ENCODE measurements at regions not wholly inside any gene's neighbourhood (a gene's known extent, or its start where the extent isn't known, plus 50 kb on each side); places are given as distances from the start of the nearest gene placed in this dataset.
"Not testable (repeated sequence)": the region's sequence is repeated elsewhere in the genome, so short reads cannot be mapped to it uniquely, and the experiment has no call there.

DNA sequence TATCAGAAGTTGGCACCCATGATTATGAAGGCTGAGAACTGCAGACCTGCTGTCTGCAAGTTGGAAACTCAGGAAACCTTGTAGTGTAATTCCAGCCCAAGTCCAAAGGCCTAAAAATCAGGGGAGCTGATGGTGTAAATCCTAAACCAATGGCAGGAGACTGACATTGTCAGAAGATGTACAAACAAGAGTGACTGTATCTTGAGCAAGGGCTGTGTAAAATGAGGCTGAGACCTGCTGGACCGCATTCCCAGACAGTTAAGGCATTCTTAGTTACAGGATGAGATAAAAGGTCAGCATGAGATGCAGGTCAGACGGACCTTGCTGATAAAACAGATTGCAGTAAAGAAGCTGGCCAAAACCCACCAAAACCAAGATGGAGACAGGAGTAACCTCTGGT lies 147.7 kb downstream of the COG6 start:
- intact Hi-C loops (cut with DNase I): no loop called here
- no peak for DNase-seq (ENCODE audit: missing footprints)
- ATAC-seq: no peak

DNA sequence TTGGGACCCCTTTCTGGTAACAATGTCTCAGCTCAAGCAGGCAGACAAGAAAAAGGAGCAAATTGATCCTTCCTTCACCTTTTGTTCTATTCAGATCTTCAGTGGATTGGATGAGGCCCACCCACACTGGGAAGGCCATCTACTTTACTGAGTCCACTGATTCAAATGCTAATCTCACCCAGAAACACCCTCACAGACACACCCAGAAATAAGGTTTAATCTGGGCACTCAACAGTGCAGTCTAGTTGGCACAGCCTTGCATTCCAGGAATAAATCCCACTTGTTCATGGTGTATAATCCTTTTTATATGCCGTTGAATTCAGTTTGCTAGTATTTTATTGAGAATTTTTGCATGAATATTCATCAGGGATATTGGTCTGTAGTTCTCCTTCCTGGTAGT lies 148.4 kb downstream of the COG6 start:
- ATAC-seq: no peak

DNA sequence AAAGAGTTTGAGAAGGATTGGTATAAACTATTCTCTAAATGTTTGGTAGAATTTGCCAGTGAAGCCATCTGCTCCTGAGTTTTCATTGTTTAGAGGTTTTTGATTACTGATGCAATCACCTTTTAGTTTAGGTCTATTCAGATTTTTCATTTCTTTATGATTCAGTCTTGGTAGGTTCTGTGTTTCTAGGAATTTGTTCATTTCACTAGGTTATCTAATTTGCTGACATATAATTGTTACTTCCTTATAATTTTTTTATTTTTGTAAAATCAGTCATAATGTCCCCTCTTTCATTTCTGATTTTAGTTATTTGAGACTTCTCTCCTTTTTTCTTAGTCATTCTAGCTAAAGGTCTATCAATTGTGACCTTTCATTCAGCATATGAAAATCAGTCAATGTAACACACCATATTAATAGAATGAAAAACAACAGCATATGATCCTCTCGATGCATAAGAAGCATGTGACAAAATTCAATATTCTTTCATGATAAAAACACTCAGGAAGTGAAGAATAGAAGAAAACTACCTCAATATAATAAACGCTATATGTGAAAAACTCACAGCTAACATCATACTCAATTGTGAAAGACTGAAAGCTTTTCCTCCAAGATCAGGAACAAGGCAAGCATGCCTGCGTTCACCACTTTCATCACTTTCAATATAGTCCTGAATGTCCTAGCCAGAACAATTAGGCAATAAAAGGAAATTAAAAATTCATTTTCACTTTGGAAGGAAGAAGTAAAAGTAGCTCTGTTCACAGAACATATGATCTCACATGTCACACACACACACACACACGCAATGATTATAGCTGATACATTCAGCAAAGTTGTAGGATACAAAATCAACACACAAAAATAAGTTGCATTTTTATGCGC lies 149.1 kb downstream of the COG6 start:
- ATAC-seq (no peak), DNase-seq (ENCODE audit: missing footprints) (no peak)
- intact Hi-C loops (cut with DNase I): no loop called here

More for the DNA sequence above, 148.4 kb downstream of the COG6 start:
- no peak for DNase-seq (ENCODE audit: missing footprints)
- intact Hi-C loops (cut with DNase I): no loop called here

DNA sequence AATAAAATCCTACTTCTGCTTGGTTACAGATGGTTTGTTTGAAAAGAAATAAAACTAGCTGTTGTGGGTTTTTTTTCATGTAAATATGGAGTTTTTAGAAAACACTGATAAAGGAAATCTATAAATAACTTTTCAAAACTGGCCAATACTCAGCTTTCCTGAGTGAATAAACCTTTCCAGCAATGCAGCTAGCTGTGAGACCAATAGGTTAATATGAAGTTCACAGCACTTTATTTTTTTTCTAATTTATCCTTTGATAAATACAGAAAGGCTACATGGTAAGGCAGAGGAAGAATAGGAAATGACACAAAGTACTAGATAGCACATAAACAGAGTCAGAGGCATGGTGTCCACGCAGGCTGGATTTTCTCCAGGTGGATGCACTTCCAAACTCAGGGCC lies 154.0 kb downstream of the COG6 start:
- ATAC-seq (no peak), DNase-seq (ENCODE audit: missing footprints) (no peak)
- intact Hi-C loops (cut with DNase I): no loop called here

DNA sequence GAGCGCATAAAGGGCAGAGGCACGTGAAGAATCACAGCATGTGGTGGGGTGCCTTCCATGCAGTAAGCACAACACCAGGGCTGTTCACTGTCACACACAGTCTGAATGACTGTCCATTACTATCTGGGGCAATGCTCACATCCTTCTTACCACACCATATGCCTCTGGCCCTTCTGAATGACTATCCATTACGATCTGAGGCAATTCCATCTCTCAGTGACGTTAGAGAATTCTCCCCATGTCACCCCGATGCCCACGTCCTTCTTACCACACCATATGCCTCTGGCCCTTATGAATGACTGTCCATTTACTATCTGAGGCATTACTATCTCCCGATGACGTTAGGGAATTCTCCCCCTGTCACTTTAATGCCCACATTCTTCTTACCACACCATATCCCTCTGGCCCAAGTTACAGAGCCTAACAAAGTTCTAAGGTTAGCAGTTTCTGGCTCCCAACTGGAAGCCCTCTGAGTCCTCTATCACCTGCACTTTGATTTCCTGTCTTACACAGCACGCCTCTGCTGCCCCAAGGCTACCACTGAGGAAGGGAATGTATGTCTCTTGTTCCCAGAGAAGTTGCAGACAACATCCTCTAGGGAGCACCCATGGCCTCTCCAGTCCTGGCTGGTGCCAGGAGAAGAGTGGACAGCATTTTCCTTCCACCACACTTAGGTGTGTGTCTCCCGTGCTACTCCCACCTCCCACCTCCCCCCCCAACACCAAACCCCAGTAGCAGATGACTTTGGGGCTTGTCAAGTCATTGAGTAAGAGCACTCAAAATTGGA lies 154.8 kb downstream of the COG6 start:
- DNase-seq (ENCODE audit: missing footprints): no peak
- no peak for ATAC-seq
- intact Hi-C loops (cut with DNase I): no loop called here

DNA sequence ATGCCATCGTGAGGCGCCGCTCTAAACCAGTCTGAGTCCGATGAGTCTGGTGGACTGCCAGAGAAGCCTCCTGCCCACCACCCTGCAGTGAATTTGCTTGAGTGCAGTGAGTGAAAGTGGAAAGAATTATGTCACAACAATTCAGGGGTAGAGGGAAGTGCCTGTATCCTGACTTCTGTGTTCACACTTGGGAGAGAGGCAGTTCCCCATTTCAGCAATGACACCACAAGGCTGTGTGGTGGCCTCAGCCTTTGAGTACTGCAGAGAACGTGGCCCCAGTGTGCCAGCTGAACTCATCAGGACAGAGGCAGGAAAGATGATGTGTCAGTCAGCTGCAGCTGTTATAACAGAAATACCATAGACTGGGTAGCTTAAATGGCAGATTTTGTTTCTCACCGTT lies 155.6 kb downstream of the COG6 start:
- ATAC-seq: no peak
- intact Hi-C loops (cut with DNase I): no loop called here
- DNase-seq (ENCODE audit: missing footprints): no peak

DNA sequence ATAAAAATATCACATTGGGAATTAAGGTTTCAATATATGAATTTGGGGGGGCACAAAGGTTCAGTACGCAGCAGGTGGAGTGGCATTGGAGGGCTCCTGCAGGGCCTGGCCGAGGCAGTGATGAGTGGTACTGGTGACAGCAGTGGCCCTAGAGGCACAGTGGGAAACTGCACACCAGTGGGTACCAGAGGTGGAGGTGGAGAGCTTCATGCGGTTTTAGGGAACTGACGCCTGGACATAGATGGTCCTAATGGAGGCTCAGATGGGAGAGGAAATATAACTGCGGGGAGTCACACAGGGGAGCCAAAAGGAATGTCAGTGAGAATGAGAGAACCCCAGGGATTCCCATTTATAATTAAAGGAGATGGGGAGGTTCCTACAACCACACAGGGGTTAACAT lies 156.2 kb downstream of the COG6 start:
- no peak for ATAC-seq
- DNase-seq (ENCODE audit: missing footprints): no peak

DNA sequence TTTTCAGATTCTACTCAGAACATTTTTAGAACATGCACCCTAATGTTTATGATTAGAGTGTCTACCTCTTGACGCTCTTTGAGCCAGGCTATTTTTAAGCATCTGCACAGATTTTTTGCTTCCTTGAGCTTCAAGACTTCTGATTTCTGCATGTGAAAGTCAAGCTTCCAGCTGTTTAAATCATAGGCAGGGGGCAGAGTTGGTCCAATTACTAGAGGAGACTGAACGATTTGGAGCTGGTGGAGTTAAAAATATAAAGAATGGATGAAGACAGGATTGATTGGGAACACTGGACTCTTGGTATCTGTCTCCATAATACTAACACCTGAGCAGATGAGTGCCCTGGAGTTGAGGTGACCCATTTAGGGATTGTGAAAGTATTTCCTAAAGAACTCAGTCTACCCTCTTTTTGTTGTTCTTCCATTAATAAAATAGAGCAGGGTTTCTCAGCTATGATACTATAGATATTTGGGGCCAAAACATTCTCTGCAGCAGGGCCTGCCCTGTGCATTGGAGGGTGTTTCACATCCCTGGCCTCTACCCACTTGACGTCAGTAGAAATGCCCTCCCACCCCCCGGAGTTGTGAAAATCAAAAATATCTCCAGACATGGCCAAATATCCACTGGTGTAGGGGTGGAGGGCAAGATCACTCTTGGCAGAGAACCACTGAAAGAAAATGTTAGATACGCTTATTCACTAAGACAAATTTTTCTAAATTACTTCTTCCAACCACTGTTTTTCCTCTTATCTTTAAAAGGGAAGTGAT lies 160.1 kb downstream of the COG6 start:
- intact Hi-C loops (cut with DNase I): no loop called here
- no peak for DNase-seq (ENCODE audit: missing footprints)
- peak; percentile 57 for ATAC-seq

More for the DNA sequence above, 156.2 kb downstream of the COG6 start:
- intact Hi-C loops (cut with DNase I): no loop called here

DNA sequence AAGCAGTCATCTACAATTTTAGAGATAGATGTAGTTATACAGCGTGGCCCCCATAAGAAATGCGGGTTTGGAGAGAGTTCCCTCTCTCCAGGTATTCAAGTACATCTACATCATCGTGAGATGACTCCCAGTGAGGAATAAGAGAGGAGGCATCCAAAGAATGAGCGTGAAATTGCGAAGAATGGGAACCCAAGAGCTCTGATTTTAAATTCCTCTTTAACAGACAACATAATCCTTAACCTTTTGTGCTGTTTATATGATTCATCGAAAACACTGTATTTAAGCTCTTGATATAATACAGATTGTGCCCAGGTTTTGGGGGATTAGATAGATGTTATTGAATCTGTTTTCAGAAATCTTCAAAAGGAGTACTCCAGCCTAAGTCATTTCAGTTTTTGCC lies 161.5 kb downstream of the COG6 start:
- ATAC-seq: no peak
- DNase-seq (ENCODE audit: missing footprints): no peak
- intact Hi-C loops (cut with DNase I): no loop called here

DNA sequence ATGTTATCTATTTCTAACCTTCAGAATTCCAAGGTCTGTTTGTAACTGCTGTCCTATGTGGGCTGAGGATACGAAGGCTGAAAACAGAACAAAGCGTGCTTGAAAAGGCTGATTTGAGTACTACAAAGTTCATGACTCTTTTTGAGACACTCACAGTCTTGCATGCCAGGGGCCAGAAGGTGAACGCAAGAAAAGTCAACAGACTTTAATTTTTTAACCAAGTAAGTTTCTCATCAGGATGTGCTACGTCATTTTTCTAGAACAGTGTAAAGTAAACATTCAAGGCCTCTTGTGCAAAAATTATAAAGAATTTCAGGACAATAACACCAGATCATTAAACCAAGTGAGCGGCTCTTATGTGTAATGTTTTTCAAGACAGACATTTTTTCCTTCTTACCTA lies 163.5 kb downstream of the COG6 start:
- ATAC-seq: no peak
- intact Hi-C loops (cut with DNase I): no loop called here
- no peak for DNase-seq (ENCODE audit: missing footprints)

DNA sequence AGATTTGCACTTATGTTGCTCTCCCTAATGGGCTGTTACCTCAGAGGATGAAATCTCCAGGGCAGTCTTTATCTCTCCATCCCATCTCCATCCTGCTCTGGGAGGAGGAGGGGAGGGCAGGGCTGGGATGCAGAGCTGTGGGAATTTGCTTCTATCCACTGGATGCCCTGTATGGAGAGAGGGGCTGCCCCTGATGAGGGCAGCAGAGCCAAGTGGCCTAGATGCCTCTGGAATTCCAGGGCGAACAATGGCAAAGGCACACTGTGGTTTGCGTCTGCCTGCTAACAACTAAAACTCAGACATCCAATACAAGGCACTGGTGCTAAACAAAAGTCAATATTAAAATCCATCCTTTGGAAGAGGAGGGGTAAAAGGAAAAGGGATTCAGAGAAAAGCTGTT lies 165.1 kb downstream of the COG6 start:
- ATAC-seq (no peak), DNase-seq (ENCODE audit: missing footprints) (no peak)
- intact Hi-C loops (cut with DNase I): no loop called here

DNA sequence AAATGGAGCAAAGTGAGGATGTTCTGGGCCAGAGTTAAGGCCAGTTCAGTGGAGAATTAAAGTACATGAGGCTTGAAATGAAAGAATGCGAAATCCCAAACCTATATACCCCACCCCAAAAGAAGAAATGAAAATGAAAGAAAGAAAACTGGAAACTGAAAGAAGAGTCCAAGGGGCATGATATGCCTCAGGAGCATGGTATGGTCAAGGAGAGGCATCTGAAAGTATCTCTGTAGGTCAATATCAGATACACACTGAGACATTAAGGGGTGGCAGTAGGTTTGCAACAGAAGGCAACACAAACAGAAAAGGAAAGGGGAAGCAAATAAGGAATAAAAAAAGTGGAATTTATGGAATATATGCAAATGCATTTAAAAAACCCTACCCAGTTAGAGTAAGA lies 166.5 kb downstream of the COG6 start:
- ATAC-seq (no peak), DNase-seq (ENCODE audit: missing footprints) (no peak)
- intact Hi-C loops (cut with DNase I): no loop called here

DNA sequence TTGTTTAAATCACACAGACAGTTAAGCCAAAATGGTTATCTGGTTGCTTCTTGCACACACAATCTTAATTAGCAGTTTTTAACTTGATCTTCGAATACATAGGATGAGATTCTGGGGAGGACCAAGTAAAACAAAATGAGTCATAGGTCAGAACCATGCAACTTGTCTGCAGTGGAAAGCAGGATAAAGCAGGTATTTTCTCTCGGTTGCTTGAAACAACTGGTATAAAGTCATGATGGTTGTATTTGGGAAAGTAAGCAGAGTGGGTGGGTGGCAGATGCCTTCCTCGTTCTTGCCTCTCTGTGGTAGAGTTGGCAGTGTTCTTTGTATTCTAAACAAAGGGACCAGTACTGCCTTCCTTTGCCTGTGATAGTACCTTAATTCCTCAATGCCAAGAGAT lies 167.0 kb downstream of the COG6 start:
- ATAC-seq (no peak), DNase-seq (ENCODE audit: missing footprints) (no peak)
- intact Hi-C loops (cut with DNase I): no loop called here

DNA sequence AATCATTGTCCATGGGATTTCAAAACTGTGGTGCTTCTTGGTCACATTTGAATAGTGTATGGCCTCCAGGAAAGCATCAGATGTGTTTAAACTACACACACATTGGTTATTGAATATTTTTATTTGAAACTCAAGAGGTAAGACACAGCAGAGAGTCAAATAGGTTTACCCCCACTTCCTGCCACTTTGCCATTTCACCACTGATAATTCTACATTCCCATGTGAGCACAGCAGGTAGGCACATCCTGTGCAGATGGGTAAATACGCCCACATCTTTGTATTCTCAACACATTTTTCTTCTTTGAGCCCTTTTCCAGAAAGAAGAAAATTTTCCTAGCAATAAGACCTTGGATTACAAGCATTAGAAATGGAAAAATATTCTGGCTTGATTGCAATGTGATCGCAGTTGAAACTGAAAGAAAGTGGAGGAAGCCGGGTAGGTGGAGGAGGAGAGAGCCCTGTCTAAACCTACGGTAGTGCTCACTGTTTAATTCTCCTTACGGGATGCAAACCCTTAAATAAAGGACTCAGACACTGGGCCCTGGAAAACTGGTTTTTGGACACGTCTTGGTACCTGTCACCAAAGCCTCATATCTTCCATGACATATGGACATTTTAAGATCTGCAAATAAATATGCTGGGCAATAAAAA lies 167.7 kb downstream of the COG6 start:
- ATAC-seq: no peak
- DNase-seq (ENCODE audit: missing footprints): no peak
- intact Hi-C loops (cut with DNase I): no loop called here

DNA sequence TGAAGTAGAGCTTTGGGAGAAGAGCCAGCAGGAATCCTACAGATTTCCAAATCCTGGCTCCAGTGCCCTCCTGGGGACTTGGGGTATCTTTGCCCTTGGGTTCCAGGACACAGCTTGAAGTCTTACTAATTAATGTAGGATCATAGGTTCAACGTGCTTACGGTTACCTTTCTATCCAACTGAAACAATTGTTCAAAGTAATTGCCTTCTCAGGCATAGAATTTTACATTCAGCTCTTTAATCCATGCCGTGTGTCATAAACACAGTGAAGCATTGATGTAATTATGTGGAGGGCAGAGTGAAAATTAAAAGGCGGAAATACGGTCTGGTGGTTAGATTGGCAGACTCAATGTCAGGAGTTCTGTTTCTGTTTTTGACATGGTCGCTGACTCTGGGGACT lies 170.4 kb downstream of the COG6 start:
- intact Hi-C loops (cut with DNase I): no loop called here
- no peak for ATAC-seq
- DNase-seq (ENCODE audit: missing footprints): no peak

DNA sequence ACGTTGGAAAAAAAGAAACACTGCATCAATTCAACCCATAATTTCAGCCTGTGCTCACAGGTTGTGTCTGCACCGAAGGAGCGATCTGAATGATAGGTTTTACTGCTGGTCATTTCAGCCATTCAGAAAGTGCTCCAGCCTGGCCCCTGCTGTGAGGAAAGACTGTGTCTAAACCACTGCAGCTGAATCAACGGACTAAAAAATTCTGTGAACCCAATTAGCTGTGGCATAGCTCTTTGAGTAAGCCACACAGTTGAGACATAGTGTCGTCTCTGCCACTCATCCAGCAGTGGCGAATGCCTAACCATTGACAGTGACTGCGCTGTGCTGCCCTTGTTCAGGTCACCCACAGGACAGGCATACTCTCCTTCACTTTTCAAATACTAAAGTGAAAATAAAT lies 179.8 kb downstream of the COG6 start:
- DNase-seq (ENCODE audit: missing footprints): no peak
- no peak for ATAC-seq
- intact Hi-C loops (cut with DNase I): no loop called here

DNA sequence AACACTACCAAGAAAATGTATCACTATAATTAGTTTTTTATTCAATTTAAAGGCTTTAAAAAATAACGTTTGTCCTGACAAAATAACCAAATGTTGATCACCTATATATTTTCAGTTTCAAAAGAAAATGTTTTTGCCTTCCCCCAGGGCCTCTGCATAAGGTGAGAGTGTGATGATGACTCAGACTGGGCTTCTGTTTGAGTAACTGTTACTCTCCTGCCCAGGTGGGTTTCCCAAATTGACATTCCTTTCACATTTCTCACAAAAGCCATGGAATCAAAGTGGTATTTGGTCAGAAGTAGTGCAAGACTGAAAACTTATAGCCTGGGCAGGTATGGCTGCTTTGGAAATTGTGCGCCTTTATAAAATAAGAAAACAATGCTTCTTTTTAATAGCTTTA lies 180.6 kb downstream of the COG6 start:
- intact Hi-C loops (cut with DNase I): no loop called here
- no peak for DNase-seq (ENCODE audit: missing footprints)

DNA sequence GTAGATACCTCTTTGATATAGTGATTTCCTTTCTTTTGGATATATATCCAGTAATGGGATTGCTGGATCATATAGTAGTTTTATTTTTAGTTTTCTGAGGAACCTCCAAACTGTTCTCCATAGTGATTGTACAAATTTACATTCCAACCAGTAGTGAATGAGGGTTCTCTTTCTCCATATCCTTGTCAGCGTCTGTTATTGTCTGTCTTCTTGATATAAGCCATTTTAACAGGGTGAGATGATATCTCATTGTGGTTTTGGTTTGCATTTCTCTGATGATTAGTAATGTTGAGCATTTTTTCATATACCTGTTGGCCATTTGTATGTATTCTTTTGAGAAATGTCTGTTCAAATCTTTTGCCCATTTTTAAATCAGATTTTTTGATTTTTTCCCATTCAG lies 182.4 kb downstream of the COG6 start:
- ATAC-seq; intact Hi-C loops (cut with DNase I); DNase-seq (ENCODE audit: missing footprints): not testable (repeated sequence)

More for the DNA sequence above, 180.6 kb downstream of the COG6 start:
- ATAC-seq: no peak

DNA sequence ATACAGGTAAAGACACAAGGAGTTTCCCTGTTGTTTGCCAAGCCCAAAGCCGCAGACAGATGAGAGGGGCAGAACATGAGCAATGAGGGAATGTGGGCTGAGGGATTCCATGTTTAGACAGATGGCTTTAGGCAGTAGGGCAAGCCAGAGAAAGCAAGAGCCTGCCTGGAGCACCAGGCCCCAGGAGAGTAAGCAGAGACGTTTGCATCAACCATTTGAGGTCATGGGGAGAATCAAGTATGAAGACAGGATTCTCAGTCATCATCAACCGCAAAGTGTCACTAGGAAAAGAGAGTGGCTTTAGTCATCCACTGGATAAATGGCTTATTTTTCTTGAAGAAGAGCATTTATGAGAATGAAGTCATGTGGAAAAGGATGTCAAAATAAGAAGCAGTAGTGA lies 184.7 kb downstream of the COG6 start:
- ATAC-seq: no peak
- intact Hi-C loops (cut with DNase I): no loop called here
- no peak for DNase-seq (ENCODE audit: missing footprints)
